ENCODE measurements at regions not wholly inside any gene's neighbourhood (a gene's known extent, or its start where the extent isn't known, plus 50 kb on each side); places are given as distances from the start of the nearest gene placed in this dataset.
"Not testable (repeated sequence)": the region's sequence is repeated elsewhere in the genome, so short reads cannot be mapped to it uniquely, and the experiment has no call there.

- no peak for DNase-seq
These were observed 184.2 kb upstream of the GPRIN3 start for GRCh38 chr4:89491761-89492160.

GRCh38 chr4:89489921-89490431, 182.4 kb upstream of the GPRIN3 start:
- DNase-seq, result not testable (repeated sequence)

- no peak for DNase-seq
These were observed 181.8 kb upstream of the GPRIN3 start for GRCh38 chr4:89489338-89489771.

GRCh38 chr4:89488736-89489135, 181.1 kb upstream of the GPRIN3 start:
- no peak for DNase-seq

- DNase-seq, result no peak
These were observed 179.1 kb upstream of the GPRIN3 start for GRCh38 chr4:89486673-89487072.

GRCh38 chr4:89486042-89486441, 178.4 kb upstream of the GPRIN3 start:
- no peak for DNase-seq

- no peak for DNase-seq
These were observed 176.2 kb upstream of the GPRIN3 start for GRCh38 chr4:89483833-89484232.

GRCh38 chr4:89482926-89483595, 175.5 kb upstream of the GPRIN3 start:
- no peak for DNase-seq

GRCh38 chr4:89482251-89482650, 174.7 kb upstream of the GPRIN3 start:
- DNase-seq, result no peak

- DNase-seq, result no peak
These were observed 162.4 kb upstream of the GPRIN3 start for GRCh38 chr4:89469930-89470375.

GRCh38 chr4:89469516-89469915, 161.9 kb upstream of the GPRIN3 start:
- no peak for DNase-seq

GRCh38 chr4:89468602-89469001, 161.0 kb upstream of the GPRIN3 start:
- DNase-seq, result no peak

- DNase-seq, result no peak
These were observed 155.7 kb upstream of the GPRIN3 start for GRCh38 chr4:89463341-89463740.

GRCh38 chr4:89447543-89447942, 139.9 kb upstream of the GPRIN3 start:
- DNase-seq, result no peak

GRCh38 chr4:89446193-89446592, 138.6 kb upstream of the GPRIN3 start:
- no peak for DNase-seq

- no peak for DNase-seq
These were observed 131.9 kb upstream of the GPRIN3 start for GRCh38 chr4:89439533-89439932.

GRCh38 chr4:89438102-89438831, 130.7 kb upstream of the GPRIN3 start:
- DNase-seq, result peak in 2 of 4 experiments; percentile 2 to 6

GRCh38 chr4:89434364-89434988, 126.9 kb upstream of the GPRIN3 start:
- no peak for DNase-seq

- no peak for DNase-seq
These were observed 120.2 kb upstream of the GPRIN3 start for GRCh38 chr4:89427782-89428181.

GRCh38 chr4:89425023-89425422, 117.4 kb upstream of the GPRIN3 start:
- DNase-seq, result no peak

GRCh38 chr4:89422441-89422990, 114.9 kb upstream of the GPRIN3 start:
- DNase-seq, result no peak

GRCh38 chr4:89420507-89420906, 112.9 kb upstream of the GPRIN3 start:
- no peak for DNase-seq

GRCh38 chr4:89419111-89419695, 111.6 kb upstream of the GPRIN3 start:
- DNase-seq, result no peak
